HCT116 (cell line): ENCODE measurements at regions not wholly inside any gene's neighbourhood (a gene's known extent, or its start where the extent isn't known, plus 50 kb on each side); places are given as distances from the start of the nearest gene placed in this dataset.

Experiments
- ATAC-seq: fragments of 200-7000 bp; cut with Tn5 transposase; 2 replicates; pipeline ENCODE4 v1.9.1; 2020; ENCODE audit warnings: mild to moderate bottlenecking, moderate library complexity
- BruUV-seq: library from RNA; stranded (reverse); fragments of 400-500 nt; replicated peaks from 2 replicates; lab custom pipeline; 2021; lab: Mats Ljungman, UMichigan
- CTCF ChIA-PET: fragments of 300-600 bp; sonication (Branson Sonifier 250); formaldehyde crosslinking; loops from one replicate; lab custom pipeline; 2021; ENCODE audit warnings: antibody characterized with exemption; lab: Charles Lee
- POLR2A ChIA-PET: fragments of 300-600, 350-600 bp; sonication (Branson Sonifier 250); formaldehyde crosslinking; loops from one replicate; lab custom pipeline; 2021; ENCODE audit warnings: antibody characterized with exemption; lab: Charles Lee
- RAD21 ChIA-PET, 2 experiments: fragments of 300-600 bp; sonication (Branson Sonifier 250); formaldehyde crosslinking; loops; one replicate each; lab custom pipeline; 2023; ENCODE audit warnings: low total read pairs in 2 of 2; ENCODE audit not compliant: uncharacterized antibody in 2 of 2, unreplicated experiment in 2 of 2, low non-redundant PET in 1 of 2; lab: Charles Lee
- DNase-seq: peaks from one replicate; pipeline ENCODE4 v3.0.0-alpha.2; 2010; ENCODE audit warnings: low read depth, low spot score
- H2AFZ ChIP-seq: fragments of 200-600 bp; shearing (Covaris generic), sonication (generic); 2 replicates; pipeline ENCODE4 v1.6.1; 2017; ENCODE audit warnings: low read depth, mixed run types, mixed read lengths, antibody characterized with exemption, low read length; ENCODE audit not compliant: poor library complexity, severe bottlenecking
- H3K27ac ChIP-seq: 2 replicates; pipeline ENCODE4 v1.5.1; 2012; ENCODE audit warnings: low read depth, low read length
- H3K27me3 ChIP-seq: fragments of 200-600 bp; sonication (generic); 2 replicates; pipeline ENCODE4 v1.6.1; 2016; ENCODE audit warnings: mixed run types, low read length, mixed read lengths; ENCODE audit not compliant: insufficient read depth
- H3K36me3 ChIP-seq, 2 experiments: fragments of 200-500 bp in 1 of 2; fragments of 200-600 bp in 1 of 2; sonication (Bioruptor generic) in 1 of 2; sonication (generic) in 1 of 2; 2 replicates each; pipeline versions ENCODE4 v1.5.1 to v1.6.1; 2014 to 2016; ENCODE audit warnings: low read length in 2 of 2, inconsistent platforms in 1 of 2, mixed read lengths in 1 of 2, mixed run types in 1 of 2; ENCODE audit not compliant: insufficient read depth in 2 of 2, control insufficient read depth in 1 of 2
- H3K4me1 ChIP-seq, 2 experiments: fragments of 200-600 bp in 1 of 2; sonication (generic) in 1 of 2; 2 replicates each; pipeline versions ENCODE4 v1.5.1 to v1.6.1; 2012 to 2017; ENCODE audit warnings: low read length in 2 of 2, inconsistent platforms in 1 of 2, mild to moderate bottlenecking in 1 of 2, mixed read lengths in 1 of 2, mixed run types in 1 of 2, moderate library complexity in 1 of 2; ENCODE audit not compliant: insufficient read depth in 2 of 2, control insufficient read depth in 1 of 2
- H3K4me2 ChIP-seq: fragments of 200-600 bp; sonication (generic); 2 replicates; pipeline ENCODE4 v1.6.1; 2017; ENCODE audit warnings: mixed run types, low read length, mixed read lengths
- H3K4me3 ChIP-seq, 2 experiments: fragments of 200-600 bp in 1 of 2; sonication (generic) in 1 of 2; replicated peaks in 1 of 2; 2 replicates each; pipeline ENCODE4 v1.5.1; 2011 to 2016; ENCODE audit warnings: low read length in 2 of 2, control low read depth in 1 of 2, low read depth in 1 of 2, mild to moderate bottlenecking in 1 of 2, mixed read lengths in 1 of 2, mixed run types in 1 of 2
- H3K79me2 ChIP-seq: fragments of 200-600 bp; sonication (generic); 2 replicates; pipeline ENCODE4 v1.6.1; 2017; ENCODE audit warnings: mild to moderate bottlenecking, mixed run types, low read length, moderate library complexity, mixed read lengths; ENCODE audit not compliant: insufficient read depth
- H3K9ac ChIP-seq: fragments of 200-600 bp; sonication (generic); 2 replicates; pipeline ENCODE4 v1.6.1; 2016; ENCODE audit warnings: low read length, mixed read lengths
- H3K9me2 ChIP-seq: fragments of 200-600 bp; sonication (generic), shearing (Covaris generic); 2 replicates; pipeline ENCODE4 v1.6.1; 2017; ENCODE audit warnings: mixed run types, mild to moderate bottlenecking, moderate library complexity; ENCODE audit not compliant: insufficient read depth
- H3K9me3 ChIP-seq, 2 experiments: fragments of 200-500 bp in 1 of 2; fragments of 200-600 bp in 1 of 2; sonication (Bioruptor generic) in 1 of 2; sonication (generic) in 1 of 2; 2 replicates each; pipeline ENCODE4 v1.6.1; 2014 to 2017; ENCODE audit warnings: low read length in 2 of 2, mixed read lengths in 2 of 2, inconsistent platforms in 1 of 2, low read depth in 1 of 2, mild to moderate bottlenecking in 1 of 2, mixed run types in 1 of 2, moderate library complexity in 1 of 2; ENCODE audit not compliant: control insufficient read depth in 1 of 2, insufficient read depth in 1 of 2
- H4K20me1 ChIP-seq: fragments of 200-600 bp; sonication (generic), shearing (Covaris generic); 2 replicates; pipeline ENCODE4 v1.6.1; 2017; ENCODE audit warnings: mixed run types, mild to moderate bottlenecking, moderate library complexity; ENCODE audit not compliant: insufficient read depth
- CBX3 ChIP-seq: IDR thresholded peaks from 2 replicates; pipeline ENCODE4 v1.6.1; 2012; ENCODE audit warnings: low read depth
- CEBPB ChIP-seq: IDR thresholded peaks from 2 replicates; pipeline ENCODE4 v1.6.1; 2012; ENCODE audit warnings: low read depth
- EGR1 ChIP-seq: IDR thresholded peaks from 2 replicates; pipeline ENCODE4 v1.6.1; 2012; ENCODE audit warnings: low read depth
- ELF1 ChIP-seq: IDR thresholded peaks from 2 replicates; pipeline ENCODE4 v1.6.1; 2012; ENCODE audit warnings: low read depth, borderline replicate concordance
- EZH2 ChIP-seq: fragments of 200-600 bp; sonication (generic); IDR thresholded peaks from 2 replicates; pipeline ENCODE4 v1.6.1; 2017; ENCODE audit warnings: antibody characterized with exemption, mixed run types
- EZH2phosphoT487 ChIP-seq: fragments of 200-600 bp; IDR thresholded peaks from 2 replicates; pipeline ENCODE4 v1.6.1; 2018; ENCODE audit warnings: antibody characterized with exemption, borderline replicate concordance
- FOSL1 ChIP-seq: IDR thresholded peaks from 2 replicates; pipeline ENCODE4 v1.6.1; 2012; ENCODE audit warnings: low read depth
- POLR2AphosphoS5 ChIP-seq: IDR thresholded peaks from 2 replicates; pipeline ENCODE4 v1.6.1; 2011; ENCODE audit warnings: mild to moderate bottlenecking, low read depth, low read length, moderate library complexity
- RAD21 ChIP-seq: IDR thresholded peaks from 2 replicates; pipeline ENCODE4 v1.6.1; 2012; ENCODE audit warnings: low read depth, mild to moderate bottlenecking
- SIN3A ChIP-seq: IDR thresholded peaks from 2 replicates; pipeline ENCODE4 v1.6.1; 2012; ENCODE audit warnings: low read depth
- SP1 ChIP-seq: IDR thresholded peaks from 2 replicates; pipeline ENCODE4 v1.6.1; 2012; ENCODE audit warnings: low read depth
- SRF ChIP-seq: IDR thresholded peaks from 2 replicates; pipeline ENCODE4 v1.6.1; 2012; ENCODE audit warnings: low read depth
- TCF7L2 ChIP-seq: IDR thresholded peaks from 2 replicates; pipeline ENCODE4 v1.7.0; 2011; ENCODE audit warnings: borderline replicate concordance, inconsistent platforms; ENCODE audit not compliant: insufficient read depth, insufficient read length; ENCODE audit errors: extremely low read depth
- YY1 ChIP-seq: IDR thresholded peaks from 2 replicates; pipeline ENCODE4 v1.6.1; 2011; ENCODE audit warnings: low read length, low read depth, moderate library complexity, mild to moderate bottlenecking; ENCODE audit not compliant: insufficient replicate concordance; ENCODE audit errors: extremely low read depth
- ZFX ChIP-seq: fragments of 450-650 bp; IDR thresholded peaks from 2 replicates; pipeline ENCODE4 v1.6.1; 2017
- ZNF274 ChIP-seq: fragments of 200-500 bp; sonication (Bioruptor generic); IDR thresholded peaks from 2 replicates; pipeline ENCODE4 v1.6.1; 2014; ENCODE audit warnings: mild to moderate bottlenecking, low read depth, low read length, inconsistent platforms
- intact Hi-C: fragments of 100-400 bp; cut with micrococcal nuclease; formaldehyde crosslinking; loops from 2 replicates; pipeline ENCODE4 v1.10.0; 2022
- TF ChIP-seq, protein P1 (sequence below): IDR thresholded peaks from 2 replicates; pipeline ENCODE4 v1.6.1; 2012
- TF ChIP-seq, protein P2 (sequence below): IDR thresholded peaks from 2 replicates; pipeline ENCODE4 v1.6.1; 2012
- TF ChIP-seq, protein P3 (sequence below): IDR thresholded peaks from 2 replicates; pipeline ENCODE4 v1.6.1; 2012; ENCODE audit warnings: low read depth

DNA sequence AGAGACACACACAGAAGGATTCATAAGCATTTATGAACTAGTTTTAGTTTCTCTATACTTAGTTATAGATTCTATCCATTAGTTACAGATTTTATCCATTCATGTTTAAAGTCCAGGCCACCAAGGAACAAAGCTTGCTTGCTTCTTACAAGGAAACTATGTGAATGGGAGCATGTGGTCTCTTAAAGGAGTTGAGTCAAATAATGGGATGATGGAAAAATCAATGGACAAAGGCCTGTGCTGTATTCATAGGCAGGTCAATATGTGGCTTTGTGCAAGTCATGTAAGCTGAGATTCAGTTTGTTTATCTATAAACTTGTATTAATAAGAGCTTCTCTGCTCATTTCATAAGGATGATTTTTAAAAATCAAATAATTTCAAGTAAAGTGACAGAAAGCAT, 172.8 kb upstream of the CDK1 start:
- BruUV-seq = no TSS peak
- POLR2A ChIA-PET = no interaction called here
- no peaks in the 10 kb centered on the region for H3K9me2 ChIP-seq
- no peaks in the 10 kb centered on the region for H3K9me3 ChIP-seq
- no peaks in the 10 kb centered on the region for H3K4me1 ChIP-seq
- no peak overlapping the region for H2AFZ ChIP-seq
- RAD21 ChIA-PET = no interaction called here
- no peaks in the 10 kb centered on the region for H4K20me1 ChIP-seq
- TF ChIP-seq ELF1 = no peak
- no peak for TF ChIP-seq EGR1
- TF ChIP-seq SP1 = no peak
- no peak for TF ChIP-seq POLR2AphosphoS5
- no peak for TF ChIP-seq ZNF274
- TF ChIP-seq FOSL1 = no peak
- ATAC-seq (no peak), DNase-seq (no peak)
- no peak overlapping the region for H3K4me3 ChIP-seq
- no peak overlapping the region for H3K9ac ChIP-seq
- no peak overlapping the region for H3K4me2 ChIP-seq
- no peaks in the 10 kb centered on the region for H3K36me3 ChIP-seq
- CTCF ChIA-PET = no interaction called here
- no peaks in the 10 kb centered on the region for H3K27me3 ChIP-seq
- H3K79me2 ChIP-seq = no peaks in the 10 kb centered on the region
- intact Hi-C loops = no loop called here
- H3K27ac ChIP-seq = no peak overlapping the region

DNA sequence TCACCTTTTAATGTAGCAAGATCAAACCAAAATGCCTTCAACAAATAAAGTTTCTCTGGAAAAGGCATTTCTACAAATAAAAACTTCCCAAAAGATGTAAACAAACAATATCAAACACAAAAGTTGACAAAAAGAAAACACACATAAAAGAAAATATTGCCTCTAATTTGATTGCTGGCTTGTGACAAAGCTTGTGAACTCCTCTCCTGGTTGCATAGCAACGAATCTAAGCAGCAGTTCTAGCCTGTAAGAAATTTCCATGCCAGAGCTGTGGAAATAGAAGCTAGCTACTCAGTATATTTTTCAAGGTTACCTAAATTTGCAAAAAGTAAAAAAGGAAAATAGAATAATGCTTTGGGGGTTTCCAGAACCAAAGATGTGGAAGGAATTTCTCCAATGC, 173.9 kb upstream of the CDK1 start:
- Histone ChIP-seq H3K36me3 (no peaks in the 10 kb centered on the region), H2AFZ (no peak overlapping the region), H3K9me3 (no peaks in the 10 kb centered on the region), H3K9ac (no peak overlapping the region), H3K27me3 (no peaks in the 10 kb centered on the region), H3K4me3 (no peak overlapping the region), H4K20me1 (no peaks in the 10 kb centered on the region), H3K4me2 (no peak overlapping the region), H3K27ac (no peak overlapping the region), H3K4me1 (no peaks in the 10 kb centered on the region), H3K9me2 (no peaks in the 10 kb centered on the region), H3K79me2 (no peaks in the 10 kb centered on the region)
- POLR2A ChIA-PET = no interaction called here
- RAD21 ChIA-PET = no interaction called here
- TF ChIP-seq, protein P1, sequence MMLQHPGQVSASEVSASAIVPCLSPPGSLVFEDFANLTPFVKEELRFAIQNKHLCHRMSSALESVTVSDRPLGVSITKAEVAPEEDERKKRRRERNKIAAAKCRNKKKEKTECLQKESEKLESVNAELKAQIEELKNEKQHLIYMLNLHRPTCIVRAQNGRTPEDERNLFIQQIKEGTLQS = no peak
- TF ChIP-seq, protein P2, sequence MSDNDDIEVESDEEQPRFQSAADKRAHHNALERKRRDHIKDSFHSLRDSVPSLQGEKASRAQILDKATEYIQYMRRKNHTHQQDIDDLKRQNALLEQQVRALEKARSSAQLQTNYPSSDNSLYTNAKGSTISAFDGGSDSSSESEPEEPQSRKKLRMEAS = no peak
- no peak for TF ChIP-seq TCF7L2
- TF ChIP-seq POLR2AphosphoS5 = no peak
- TF ChIP-seq SP1 = no peak
- TF ChIP-seq SIN3A = no peak
- TF ChIP-seq ZFX = no peak
- TF ChIP-seq, protein P3, sequence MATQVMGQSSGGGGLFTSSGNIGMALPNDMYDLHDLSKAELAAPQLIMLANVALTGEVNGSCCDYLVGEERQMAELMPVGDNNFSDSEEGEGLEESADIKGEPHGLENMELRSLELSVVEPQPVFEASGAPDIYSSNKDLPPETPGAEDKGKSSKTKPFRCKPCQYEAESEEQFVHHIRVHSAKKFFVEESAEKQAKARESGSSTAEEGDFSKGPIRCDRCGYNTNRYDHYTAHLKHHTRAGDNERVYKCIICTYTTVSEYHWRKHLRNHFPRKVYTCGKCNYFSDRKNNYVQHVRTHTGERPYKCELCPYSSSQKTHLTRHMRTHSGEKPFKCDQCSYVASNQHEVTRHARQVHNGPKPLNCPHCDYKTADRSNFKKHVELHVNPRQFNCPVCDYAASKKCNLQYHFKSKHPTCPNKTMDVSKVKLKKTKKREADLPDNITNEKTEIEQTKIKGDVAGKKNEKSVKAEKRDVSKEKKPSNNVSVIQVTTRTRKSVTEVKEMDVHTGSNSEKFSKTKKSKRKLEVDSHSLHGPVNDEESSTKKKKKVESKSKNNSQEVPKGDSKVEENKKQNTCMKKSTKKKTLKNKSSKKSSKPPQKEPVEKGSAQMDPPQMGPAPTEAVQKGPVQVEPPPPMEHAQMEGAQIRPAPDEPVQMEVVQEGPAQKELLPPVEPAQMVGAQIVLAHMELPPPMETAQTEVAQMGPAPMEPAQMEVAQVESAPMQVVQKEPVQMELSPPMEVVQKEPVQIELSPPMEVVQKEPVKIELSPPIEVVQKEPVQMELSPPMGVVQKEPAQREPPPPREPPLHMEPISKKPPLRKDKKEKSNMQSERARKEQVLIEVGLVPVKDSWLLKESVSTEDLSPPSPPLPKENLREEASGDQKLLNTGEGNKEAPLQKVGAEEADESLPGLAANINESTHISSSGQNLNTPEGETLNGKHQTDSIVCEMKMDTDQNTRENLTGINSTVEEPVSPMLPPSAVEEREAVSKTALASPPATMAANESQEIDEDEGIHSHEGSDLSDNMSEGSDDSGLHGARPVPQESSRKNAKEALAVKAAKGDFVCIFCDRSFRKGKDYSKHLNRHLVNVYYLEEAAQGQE = no peak
- no peak for TF ChIP-seq FOSL1
- TF ChIP-seq EZH2phosphoT487 = no peak
- TF ChIP-seq ELF1 = no peak
- TF ChIP-seq CEBPB = no peak
- TF ChIP-seq YY1 = no peak
- no peak for TF ChIP-seq SRF
- no peak for TF ChIP-seq EZH2
- no peak for TF ChIP-seq CBX3
- TF ChIP-seq RAD21 = no peak
- intact Hi-C loops = no loop called here
- CTCF ChIA-PET = no interaction called here
- DNase-seq (no peak), ATAC-seq (no peak)
- BruUV-seq = no TSS peak
